GM18508 (cell line): ENCODE measurements at regions not wholly inside any gene's neighbourhood (a gene's known extent, or its start where the extent isn't known, plus 50 kb on each side); places are given as distances from the start of the nearest gene placed in this dataset.

ENCODE experiments used
- ATAC-seq: cut with Tn5 transposase; IDR thresholded peaks from one replicate; pipeline ENCODE4 v1.9.1; 2021; ENCODE audit warnings: moderate number of reproducible peaks; ENCODE audit not compliant: insufficient read depth, unreplicated experiment

DNA sequence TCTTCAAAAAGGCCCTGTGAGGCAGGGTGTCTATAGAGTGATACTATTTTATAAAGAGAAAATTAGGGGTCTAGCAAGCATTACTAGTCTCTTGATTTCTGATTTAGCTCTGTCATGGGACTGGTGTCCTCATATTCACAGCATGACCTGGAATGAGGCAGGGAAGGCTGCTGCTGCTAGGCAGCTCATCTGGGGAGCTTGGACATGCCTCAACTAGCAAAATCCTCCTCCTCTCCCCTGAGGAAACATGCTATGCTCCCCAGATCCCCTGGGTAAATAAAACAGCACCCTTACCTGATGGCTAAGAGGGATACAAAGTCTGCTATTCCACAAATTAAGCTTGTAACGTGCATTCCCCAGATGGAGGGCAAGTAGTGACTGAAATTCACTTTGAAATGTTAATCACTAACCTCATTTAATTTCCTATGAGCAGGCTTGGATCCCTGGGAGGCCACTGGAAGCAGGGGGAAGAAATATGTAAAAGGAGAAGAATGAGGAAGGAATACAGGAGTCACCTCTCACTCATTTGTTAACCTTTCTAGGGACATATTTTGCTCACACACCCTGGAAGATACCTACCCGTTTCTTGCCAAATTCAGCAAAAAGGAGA, 709.4 kb downstream of the SQOR start:
- no peak for ATAC-seq

GRCh38 chr15:46344915-46345314, 710.1 kb downstream of the SQOR start:
- ATAC-seq: no peak

- ATAC-seq: no peak
Observed at GRCh38 chr15:46354443-46354842, 719.6 kb downstream of the SQOR start.

GRCh38 chr15:46365572-46365971, 730.7 kb downstream of the SQOR start:
- no peak for ATAC-seq

GRCh38 chr15:46366360-46367007, 731.7 kb downstream of the SQOR start:
- no peak for ATAC-seq

- no peak for ATAC-seq
Observed at GRCh38 chr15:46383978-46384377, 749.1 kb downstream of the SQOR start.

DNA sequence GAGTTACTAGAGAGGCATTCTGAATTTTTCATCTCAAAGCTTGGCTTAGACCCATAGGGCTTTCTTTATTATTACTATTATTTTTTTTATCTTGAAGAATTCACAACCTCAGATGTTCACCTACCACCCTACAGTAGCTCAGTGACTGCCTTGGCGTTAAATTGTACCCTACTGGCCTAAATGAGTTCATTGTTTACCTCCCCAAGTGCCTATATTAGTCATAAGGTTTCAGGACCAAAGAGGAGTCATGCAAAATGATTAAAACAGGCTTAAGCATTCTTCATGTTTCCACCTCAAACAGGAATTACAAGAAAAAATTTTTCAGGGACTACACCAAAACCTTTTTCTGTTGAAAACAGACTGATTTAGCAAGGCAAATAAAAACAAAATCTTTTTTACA, 751.5 kb downstream of the SQOR start:
- ATAC-seq: no peak

GRCh38 chr15:46389739-46390138, 754.9 kb downstream of the SQOR start:
- ATAC-seq: no peak

DNA sequence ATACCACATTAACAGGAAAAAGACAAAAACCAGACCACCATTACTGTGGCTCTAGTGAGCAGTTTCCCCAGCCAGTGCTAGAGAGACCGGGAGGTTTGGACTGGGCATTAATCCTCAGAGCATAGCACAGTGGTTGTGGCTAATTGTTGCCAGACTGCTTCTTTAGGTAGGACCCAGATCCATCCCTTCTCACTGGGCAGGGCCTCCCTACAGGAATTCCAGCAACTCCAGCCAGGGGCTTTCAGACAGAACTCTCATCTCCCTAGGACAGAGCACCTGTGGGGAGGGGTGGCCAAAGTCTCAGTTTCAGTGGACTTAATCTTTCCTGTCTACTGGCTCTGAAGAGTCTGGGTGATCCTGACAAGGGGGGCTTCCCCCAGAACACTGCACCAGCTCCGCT, 759.6 kb downstream of the SQOR start:
- ATAC-seq: no peak

DNA sequence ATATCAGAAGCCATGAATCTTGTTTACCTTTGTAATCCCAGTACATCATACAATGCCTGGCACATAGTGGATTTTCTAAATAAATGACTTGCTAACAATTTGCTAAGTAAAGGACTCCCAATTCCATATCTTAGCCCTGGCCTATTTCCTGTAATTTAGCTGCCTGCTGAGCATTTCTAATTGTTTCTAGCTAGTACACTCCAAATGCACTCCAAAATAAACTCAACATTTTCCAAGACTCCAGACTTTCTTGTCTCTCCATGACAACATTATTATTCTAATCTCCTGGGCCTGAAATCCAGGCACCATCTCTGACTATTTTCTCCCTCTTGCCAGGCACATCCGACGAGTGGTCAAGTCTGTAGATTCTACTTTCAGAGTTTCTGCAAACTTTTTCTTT, 773.5 kb downstream of the SQOR start:
- ATAC-seq: no peak

GRCh38 chr15:46409841-46410301, 775.0 kb downstream of the SQOR start:
- no peak for ATAC-seq

GRCh38 chr15:46410705-46411104, 775.9 kb downstream of the SQOR start:
- no peak for ATAC-seq

- no peak for ATAC-seq
Observed at GRCh38 chr15:46411900-46412299, 777.1 kb downstream of the SQOR start.

- no peak for ATAC-seq
Observed at GRCh38 chr15:46413799-46414198, 779.0 kb downstream of the SQOR start.

DNA sequence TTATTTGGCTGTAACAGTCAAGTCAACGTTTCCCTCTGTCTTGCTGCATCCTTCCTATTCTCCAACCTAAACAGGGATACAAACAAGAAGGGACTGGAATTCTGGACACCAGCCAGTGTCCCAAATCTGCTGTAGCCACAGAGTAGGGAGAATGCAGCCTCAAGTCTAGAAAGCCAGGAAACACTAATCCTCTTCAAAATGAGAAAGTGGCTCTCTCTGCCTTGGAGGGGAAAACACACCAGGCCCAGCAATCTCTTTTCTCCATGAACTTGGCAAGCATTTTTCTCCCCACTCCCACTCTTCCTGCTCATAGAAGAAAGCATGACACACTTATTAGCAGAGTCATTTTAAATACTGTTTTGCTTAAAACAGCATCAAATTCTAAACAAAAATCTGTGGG, 781.7 kb downstream of the SQOR start:
- no peak for ATAC-seq

- no peak for ATAC-seq
Observed at GRCh38 chr15:46420990-46421389, 786.2 kb downstream of the SQOR start.

DNA sequence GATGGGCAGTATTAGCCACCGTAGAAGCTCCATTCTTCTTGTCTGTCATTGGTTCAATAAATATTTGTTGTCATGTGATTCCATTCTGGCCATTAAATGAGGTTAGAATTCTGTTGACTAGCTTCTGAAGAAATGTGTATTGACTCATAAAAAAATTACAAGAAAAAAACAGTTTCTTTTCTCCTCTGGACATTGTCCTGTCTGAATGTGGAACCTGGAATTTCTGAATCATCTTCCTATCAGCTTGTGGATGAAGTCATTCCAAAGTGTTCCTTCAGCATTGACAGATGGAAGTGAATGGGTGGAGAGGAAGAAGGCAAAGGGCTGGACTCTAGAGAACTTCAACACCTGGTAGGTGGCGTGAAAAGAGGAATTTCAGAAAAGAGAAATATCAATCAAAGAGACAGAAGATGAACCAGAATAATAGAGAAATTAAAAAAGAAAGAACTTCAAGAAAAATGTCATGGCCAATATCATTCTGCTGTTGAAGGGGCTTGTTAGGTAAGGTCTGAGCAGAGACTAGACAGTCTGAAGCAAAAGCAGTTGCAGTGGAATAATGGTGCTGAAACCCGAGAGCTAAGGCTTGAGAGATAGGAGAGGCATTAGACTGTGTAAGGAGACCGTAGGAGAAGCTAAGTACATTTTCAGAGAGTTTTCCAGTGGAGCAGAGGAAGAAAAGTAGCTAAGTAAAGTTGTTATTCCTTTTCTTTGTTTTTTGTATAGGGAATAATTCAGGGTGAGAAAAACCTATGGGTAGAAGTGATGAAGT, 806.6 kb downstream of the SQOR start:
- no peak for ATAC-seq

DNA sequence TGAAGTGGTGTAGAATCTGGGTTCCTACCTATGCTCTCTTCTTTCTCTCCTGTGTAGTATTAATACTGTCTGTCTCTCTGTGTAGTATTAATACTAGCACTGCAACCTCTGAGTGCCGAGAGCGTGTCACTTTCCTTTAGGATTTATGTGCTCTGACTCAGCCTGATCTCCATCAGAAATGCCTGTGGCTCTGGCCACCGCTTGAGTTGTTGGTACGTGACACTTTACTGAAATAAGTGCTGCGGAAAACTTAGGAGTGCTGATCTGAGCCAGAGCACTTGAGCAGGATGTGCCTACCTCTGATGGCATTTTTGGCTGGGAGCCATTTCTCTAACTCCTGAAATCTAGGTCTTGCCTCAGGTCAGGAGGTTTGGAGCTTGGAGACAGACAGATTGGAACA, 807.4 kb downstream of the SQOR start:
- no peak for ATAC-seq

- no peak for ATAC-seq
Observed at GRCh38 chr15:46442901-46443590, 808.2 kb downstream of the SQOR start.

GRCh38 chr15:46450112-46450809, 815.4 kb downstream of the SQOR start:
- no peak for ATAC-seq
